ENCODE measurements at regions not wholly inside any gene's neighbourhood (a gene's known extent, or its start where the extent isn't known, plus 50 kb on each side); places are given as distances from the start of the nearest gene placed in this dataset.

GRCh38 chr4:27245216-27245615 lies 384.6 kb downstream of the STIM2 start (continued):
- TF ChIP-seq REST (IDR thresholded peaks at IDR 0.05; ENCODE audit: unreplicated experiment) (no peak), EZH2 (IDR thresholded peaks at IDR 0.05; ENCODE audit: low read depth, unreplicated experiment) (no peak), CTCF (conservative IDR thresholded peaks at IDR 0.05; ENCODE audit: low read depth in 2 of 2) (no peak), ZNF331 (CRISPR knock-in tag; IDR thresholded peaks at IDR 0.05; ENCODE audit: low read depth) (no peak)

- Histone ChIP-seq H3K79me2 (replicated peaks; ENCODE audit: insufficient read depth) (no peaks in the 10 kb centered on the region), H3K4me1 (ENCODE audit: insufficient read depth) (no peaks in the 10 kb centered on the region; the same call in 1 of the 2 replicates), H3K4me3 (no peak overlapping the region), H3K4me2 (no peak overlapping the region), H3F3A (replicated peaks; ENCODE audit: low read depth) (no peaks in the 10 kb centered on the region), H3K9me2 (ENCODE audit: insufficient read depth) (peaks cover 10% of the 10 kb centered on the region; the same call in 1 of the 2 replicates), H2AFZ (no peak overlapping the region), H3K27me3 (ENCODE audit: insufficient read depth) (no peaks in the 10 kb centered on the region), H3K27ac (ENCODE audit: low read depth) (no peak overlapping the region), H3K36me3 (ENCODE audit: insufficient read depth) (no peaks in the 10 kb centered on the region), H4K20me1 (replicated peaks; ENCODE audit: insufficient read depth) (no peaks in the 10 kb centered on the region)
- ATAC-seq (no peak), DNase-seq (ENCODE audit: low spot score) (no peak)
- H3K27ac Mint-ChIP-seq, result no peak overlapping the region
- no peaks in the 10 kb centered on the region for H3K36me3 Mint-ChIP-seq (ENCODE audit: low read depth)
- H3K4me3 Mint-ChIP-seq, result no peak overlapping the region
- TF ChIP-seq ZNF462 (CRISPR knock-in tag; IDR thresholded peaks at IDR 0.05) (no peak), JUNB (IDR thresholded peaks at IDR 0.05; ENCODE audit: unreplicated experiment) (no peak), STAT1 (IDR thresholded peaks at IDR 0.05; ENCODE audit: unreplicated experiment) (no peak), EZH2phosphoT487 (IDR thresholded peaks at IDR 0.05; ENCODE audit: unreplicated experiment) (no peak), EZH2 (IDR thresholded peaks at IDR 0.05; ENCODE audit: low read depth, unreplicated experiment) (no peak), ZNF114 (CRISPR knock-in tag; IDR thresholded peaks at IDR 0.05) (no peak), NANOG (IDR thresholded peaks at IDR 0.05; ENCODE audit: borderline replicate concordance) (no peak)
- peaks cover 11% of the 10 kb centered on the region; the same call in 2 of the 3 replicates for H3K4me1 Mint-ChIP-seq
- H3K27me3 Mint-ChIP-seq (ENCODE audit: insufficient read depth, low read depth, poor library complexity), result no peaks in the 10 kb centered on the region
- no peaks in the 10 kb centered on the region for H3K9me3 Mint-ChIP-seq
Measured at GRCh38 chr4:27248829-27249228, 388.2 kb downstream of the STIM2 start.
